Uterus (tissue), 2 donors: ENCODE measurements at regions not wholly inside any gene's neighbourhood (a gene's known extent, or its start where the extent isn't known, plus 50 kb on each side); places are given as distances from the start of the nearest gene placed in this dataset.

Source experiments
- POLR2A ChIP-seq, 2 donors: fragments of 450-650 bp; IDR thresholded peaks; one replicate each; pipeline ENCODE4 v1.6.1; 2016; ENCODE audit warnings: antibody characterized with exemption in 2 of 2, mild to moderate bottlenecking in 1 of 2, moderate library complexity in 1 of 2
- TF ChIP-seq, protein P1 (sequence below), 4 experiments: fragments of 200-600 bp in 2 of 4; fragments of 450-650 bp in 2 of 4; sonication (generic) in 2 of 4; IDR thresholded peaks; one replicate each; pipeline ENCODE4 v1.5.1; 2016 to 2019; ENCODE audit warnings: antibody characterized with exemption in 4 of 4, mild to moderate bottlenecking in 2 of 4, moderate library complexity in 1 of 4

DNA sequence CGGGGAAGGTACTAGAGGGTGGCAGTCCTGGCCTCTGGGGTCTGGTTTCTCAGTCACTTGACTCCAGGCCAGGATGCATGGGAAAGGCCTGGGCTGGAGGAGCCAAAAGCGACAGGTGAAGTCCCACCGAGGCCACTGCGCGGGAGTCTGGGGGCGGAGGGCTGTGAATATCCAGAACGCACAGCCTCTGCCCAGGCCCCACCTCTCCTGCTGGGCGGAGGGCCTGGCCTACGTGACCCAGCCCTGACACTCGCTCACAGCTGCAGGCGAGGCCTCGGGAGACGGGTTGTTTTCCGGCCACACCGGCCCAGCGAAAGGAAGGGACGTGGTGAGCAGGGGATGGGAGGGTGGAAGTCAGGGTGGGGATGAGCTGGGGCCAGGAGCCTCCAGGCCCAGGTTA is 91.2 kb downstream of the RFLNA start:
- TF ChIP-seq, protein P1, sequence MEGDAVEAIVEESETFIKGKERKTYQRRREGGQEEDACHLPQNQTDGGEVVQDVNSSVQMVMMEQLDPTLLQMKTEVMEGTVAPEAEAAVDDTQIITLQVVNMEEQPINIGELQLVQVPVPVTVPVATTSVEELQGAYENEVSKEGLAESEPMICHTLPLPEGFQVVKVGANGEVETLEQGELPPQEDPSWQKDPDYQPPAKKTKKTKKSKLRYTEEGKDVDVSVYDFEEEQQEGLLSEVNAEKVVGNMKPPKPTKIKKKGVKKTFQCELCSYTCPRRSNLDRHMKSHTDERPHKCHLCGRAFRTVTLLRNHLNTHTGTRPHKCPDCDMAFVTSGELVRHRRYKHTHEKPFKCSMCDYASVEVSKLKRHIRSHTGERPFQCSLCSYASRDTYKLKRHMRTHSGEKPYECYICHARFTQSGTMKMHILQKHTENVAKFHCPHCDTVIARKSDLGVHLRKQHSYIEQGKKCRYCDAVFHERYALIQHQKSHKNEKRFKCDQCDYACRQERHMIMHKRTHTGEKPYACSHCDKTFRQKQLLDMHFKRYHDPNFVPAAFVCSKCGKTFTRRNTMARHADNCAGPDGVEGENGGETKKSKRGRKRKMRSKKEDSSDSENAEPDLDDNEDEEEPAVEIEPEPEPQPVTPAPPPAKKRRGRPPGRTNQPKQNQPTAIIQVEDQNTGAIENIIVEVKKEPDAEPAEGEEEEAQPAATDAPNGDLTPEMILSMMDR (IDR thresholded peaks at IDR 0.05): no peak
- TF ChIP-seq POLR2A (IDR thresholded peaks at IDR 0.05): no peak
